Adrenal gland (tissue), 9 donors: ENCODE measurements at regions not wholly inside any gene's neighbourhood (a gene's known extent, or its start where the extent isn't known, plus 50 kb on each side); places are given as distances from the start of the nearest gene placed in this dataset.

Experiments used
- DNase-seq, 7 donors: peaks; one replicate each; pipeline ENCODE4 v3.0.0-alpha.2; 2019 to 2020
- H3K27ac ChIP-seq, 5 donors: fragments of 200-600 bp; sonication (generic) in 4 of 5; 1 replicate in 3 of 5; 2 replicates in 2 of 5; pipeline versions ENCODE4 v1.5.1 to v1.8.0; 2016 to 2020; ENCODE audit warnings: mild to moderate bottlenecking in 1 of 5
- H3K27me3 ChIP-seq: fragments of 200-600 bp; 2 replicates; pipeline ENCODE4 v1.8.0; 2021
- H3K36me3 ChIP-seq, 2 donors: fragments of 200-600 bp; replicated peaks in 1 of 2; 1 replicate in 1 of 2; 2 replicates in 1 of 2; pipeline versions ENCODE4 v1.5.1 to v1.8.0; 2018 to 2022
- H3K4me1 ChIP-seq, 2 donors: fragments of 200-600 bp; replicated peaks in 1 of 2; 1 replicate in 1 of 2; 2 replicates in 1 of 2; pipeline versions ENCODE4 v1.5.1 to v1.8.0; 2018 to 2021
- H3K4me3 ChIP-seq, 4 donors: fragments of 200-600 bp; sonication (generic) in 3 of 4; one replicate each; pipeline ENCODE4 v1.5.1; 2016 to 2018
- H3K9me3 ChIP-seq, 3 donors: fragments of 200-600 bp; sonication (generic) in 1 of 3; replicated peaks in 1 of 3; 1 replicate in 2 of 3; 2 replicates in 1 of 3; pipeline versions ENCODE4 v1.5.1 to v1.8.0; 2016 to 2021
- CTCF ChIP-seq, 6 experiments: fragments of 450-650 bp in 4 of 6; fragments of 200-600 bp in 2 of 6; sonication (generic) in 1 of 6; IDR thresholded peaks; 1 replicate in 5 of 6; 2 replicates in 1 of 6; pipeline versions ENCODE4 v1.5.1 to v1.8.0; 2016 to 2021; ENCODE audit warnings: antibody characterized with exemption in 6 of 6, mild to moderate bottlenecking in 2 of 6, moderate library complexity in 1 of 6
- POLR2A ChIP-seq, 2 donors: fragments of 450-650 bp; IDR thresholded peaks; one replicate each; pipeline ENCODE4 v1.6.1; 2017; ENCODE audit warnings: antibody characterized with exemption in 2 of 2, mild to moderate bottlenecking in 2 of 2, moderate library complexity in 1 of 2
- WGBS, 4 donors: extraction: QIAGEN DNeasy Blood & Tissue Kit in 2 of 4; methylation state at CpG; one replicate each; pipeline versions ENCODE4 v1.1.5 to v1.1.7; 2013 to 2017; 5-methylcytosine and 5-hydroxymethylcytosine counted together
- intact Hi-C, 2 donors: fragments of 100-400 bp; cut with DNase I; formaldehyde crosslinking; loops; one replicate each; pipeline versions ENCODE4 v1.14.1 to v1.15.0; 2022 to 2023
- donor health status: healthy with polysubstance abuse.
- donor health status: Bipolar disorder and iron deficiency.
- donor health status: DM: yes; HTN: yes; CAD: no.
- donor health status: DM: no; HTN: no; CAD: no.
- donor health status: DM: no; HTN: no; CAD: no.

GRCh38 chr3:107297597-107297996, 79.6 kb upstream of the CCDC54 start:
- Histone ChIP-seq H3K4me3 (no peak overlapping the region), H3K27me3 (no peaks in the 10 kb centered on the region), H3K27ac (no peak overlapping the region), H3K36me3 (no peaks in the 10 kb centered on the region), H3K4me1 (no peaks in the 10 kb centered on the region), H3K9me3 (peaks cover 0 to 13% (median 9%) of the 10 kb centered on the region in 3 donors)
- 93 to 96% (median 95%) methylated on average over 3 of the region's 3 CpGs for WGBS, 4 donors
- intact Hi-C loops = no loop called here
- TF ChIP-seq CTCF (IDR thresholded peaks at IDR 0.05) = no peak
- DNase-seq = no peak

GRCh38 chr3:107307205-107307604, 70.0 kb upstream of the CCDC54 start:
- no peaks in the 10 kb centered on the region for H3K4me1 ChIP-seq
- no peak for DNase-seq
- no peak overlapping the region for H3K4me3 ChIP-seq
- no peaks in the 10 kb centered on the region for H3K27me3 ChIP-seq
- H3K27ac ChIP-seq = no peak overlapping the region
- no peaks in the 10 kb centered on the region for H3K9me3 ChIP-seq
- H3K36me3 ChIP-seq = no peaks in the 10 kb centered on the region
- intact Hi-C loops = no loop called here
- TF ChIP-seq CTCF (IDR thresholded peaks at IDR 0.05) = no peak
- no peak for TF ChIP-seq POLR2A (IDR thresholded peaks at IDR 0.05)
- 83 to 92% (median 86%) methylated on average over 2 of the region's 2 CpGs for WGBS, 4 donors

- TF ChIP-seq CTCF (IDR thresholded peaks at IDR 0.05) (no peak), POLR2A (IDR thresholded peaks at IDR 0.05) (no peak)
- H3K9me3 ChIP-seq = no peaks in the 10 kb centered on the region
- H3K27me3 ChIP-seq = no peaks in the 10 kb centered on the region
- no peaks in the 10 kb centered on the region for H3K4me1 ChIP-seq
- H3K36me3 ChIP-seq = no peaks in the 10 kb centered on the region
- intact Hi-C loops = no loop called here
- WGBS, 4 donors = 56 to 81% (median 68%) methylated on average over 2 of the region's 2 CpGs
- H3K27ac ChIP-seq = no peak overlapping the region
- DNase-seq = no peak
- no peak overlapping the region for H3K4me3 ChIP-seq
Measured at GRCh38 chr3:107308716-107309115, 68.5 kb upstream of the CCDC54 start.

- 70 to 100% (median 87%) methylated on average over 1 of the region's 1 CpG for WGBS, 4 donors
- H3K9me3 ChIP-seq = no peaks in the 10 kb centered on the region
- H3K4me1 ChIP-seq = no peaks in the 10 kb centered on the region
- intact Hi-C loops = no loop called here
- no peak for DNase-seq
- TF ChIP-seq POLR2A (IDR thresholded peaks at IDR 0.05) = no peak
- no peak for TF ChIP-seq CTCF (IDR thresholded peaks at IDR 0.05)
- H3K4me3 ChIP-seq = no peak overlapping the region
- H3K27me3 ChIP-seq = no peaks in the 10 kb centered on the region
- no peaks in the 10 kb centered on the region for H3K36me3 ChIP-seq
- no peak overlapping the region for H3K27ac ChIP-seq
Measured at GRCh38 chr3:107309312-107309711, 67.9 kb upstream of the CCDC54 start.
